PC-9 (cell line): ENCODE measurements at regions not wholly inside any gene's neighbourhood (a gene's known extent, or its start where the extent isn't known, plus 50 kb on each side); places are given as distances from the start of the nearest gene placed in this dataset.

Experiments used
- BruUV-seq: library from RNA; stranded (reverse); fragments of 400-500 nt; replicated peaks from 2 replicates; lab custom pipeline; 2021; lab: Mats Ljungman, UMichigan
- CTCF ChIA-PET: fragments of 300-600 bp; sonication (Branson Sonifier 250); formaldehyde crosslinking; loops from one replicate; lab custom pipeline; 2022; ENCODE audit warnings: antibody characterized with exemption; lab: Charles Lee
- POLR2A ChIA-PET: fragments of 300-600 bp; sonication (Branson Sonifier 250); formaldehyde crosslinking; loops from one replicate; lab custom pipeline; 2022; ENCODE audit warnings: antibody characterized with exemption; ENCODE audit not compliant: unreplicated experiment; lab: Charles Lee
- DNase-seq, 2 experiments: peaks; one replicate each; pipeline versions ENCODE4 v3.0.0 to v3.0.0-alpha.2; 2015 to 2022; ENCODE audit warnings: mixed read lengths in 1 of 2
- H2AFZ ChIP-seq: fragments of 200-600 bp; sonication (generic); 2 replicates; pipeline ENCODE4 v1.8.1; 2017; ENCODE audit warnings: antibody characterized with exemption
- H3F3A ChIP-seq: fragments of 200-600 bp; sonication (generic); 2 replicates; pipeline ENCODE4 v1.8.1; 2017; ENCODE audit warnings: antibody characterized with exemption, mild to moderate bottlenecking, low read depth; ENCODE audit not compliant: insufficient read depth
- H3K27ac ChIP-seq: fragments of 200-600 bp; sonication (generic); 2 replicates; pipeline ENCODE4 v1.6.1; 2016; ENCODE audit warnings: mixed run types
- H3K27me3 ChIP-seq: fragments of 200-600 bp; sonication (generic); 2 replicates; pipeline ENCODE4 v1.6.1; 2016; ENCODE audit warnings: low read depth, mixed run types; ENCODE audit not compliant: insufficient read depth
- H3K36me3 ChIP-seq: fragments of 200-600 bp; sonication (generic); 2 replicates; pipeline ENCODE4 v1.6.1; 2016; ENCODE audit warnings: low read depth, mixed run types
- H3K4me1 ChIP-seq: fragments of 200-600 bp; sonication (generic); replicated peaks from 2 replicates; pipeline ENCODE4 v1.6.1; 2016; ENCODE audit warnings: mixed run types; ENCODE audit not compliant: insufficient read depth
- H3K4me2 ChIP-seq: fragments of 200-600 bp; sonication (generic); 2 replicates; pipeline ENCODE4 v1.6.1; 2017; ENCODE audit warnings: mixed run types
- H3K4me3 ChIP-seq: fragments of 200-600 bp; sonication (generic); 2 replicates; pipeline ENCODE4 v1.6.1; 2016; ENCODE audit warnings: mixed run types
- H3K79me2 ChIP-seq: fragments of 200-600 bp; sonication (generic); 2 replicates; pipeline ENCODE4 v1.6.1; 2017; ENCODE audit warnings: low read depth, mixed run types
- H3K9me2 ChIP-seq: fragments of 200-600 bp; sonication (generic); 2 replicates; pipeline ENCODE4 v1.8.1; 2017; ENCODE audit warnings: mild to moderate bottlenecking; ENCODE audit not compliant: insufficient read depth
- H3K9me3 ChIP-seq: fragments of 200-600 bp; sonication (generic); 2 replicates; pipeline ENCODE4 v1.8.1; 2016; ENCODE audit warnings: low read depth; ENCODE audit not compliant: insufficient read depth
- H4K20me1 ChIP-seq: fragments of 200-600 bp; sonication (generic); 2 replicates; pipeline ENCODE4 v1.8.1; 2017; ENCODE audit not compliant: insufficient read depth
- EZH2 ChIP-seq: fragments of 200-600 bp; sonication (generic); IDR thresholded peaks from 2 replicates; pipeline ENCODE4 v1.8.0; 2017; ENCODE audit warnings: antibody characterized with exemption, low read depth
- intact Hi-C: fragments of 100-400 bp; cut with micrococcal nuclease; formaldehyde crosslinking; loops from one replicate; pipeline ENCODE4 v1.10.0; 2022; ENCODE audit not compliant: unreplicated experiment
- TF ChIP-seq, protein P1 (sequence below): fragments of 200-600 bp; sonication (generic); conservative IDR thresholded peaks from 2 replicates; pipeline ENCODE4 v1.6.1; 2017; ENCODE audit warnings: mixed run types, antibody characterized with exemption, mild to moderate bottlenecking, moderate library complexity

DNA sequence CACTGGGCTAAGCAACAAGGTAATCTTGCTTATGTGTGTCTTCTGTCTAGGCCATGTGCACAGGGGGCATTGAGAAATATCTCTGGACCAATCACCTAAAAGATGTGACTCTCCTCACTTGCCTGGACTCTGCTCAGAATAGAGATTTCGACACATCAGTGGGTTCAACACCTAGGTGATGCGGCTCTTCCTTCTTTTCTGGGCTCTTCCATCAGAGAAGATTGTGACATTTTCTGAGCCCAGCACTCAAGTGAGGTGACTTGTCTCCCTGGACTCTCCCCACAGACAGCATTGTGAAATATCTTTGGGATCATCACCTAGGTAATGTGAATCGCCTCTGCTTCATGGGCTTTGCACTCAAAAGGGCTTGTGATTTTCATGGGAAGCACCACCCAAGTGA, 1904.1 kb downstream of the TP53TG3F start:
- TF ChIP-seq, protein P1, sequence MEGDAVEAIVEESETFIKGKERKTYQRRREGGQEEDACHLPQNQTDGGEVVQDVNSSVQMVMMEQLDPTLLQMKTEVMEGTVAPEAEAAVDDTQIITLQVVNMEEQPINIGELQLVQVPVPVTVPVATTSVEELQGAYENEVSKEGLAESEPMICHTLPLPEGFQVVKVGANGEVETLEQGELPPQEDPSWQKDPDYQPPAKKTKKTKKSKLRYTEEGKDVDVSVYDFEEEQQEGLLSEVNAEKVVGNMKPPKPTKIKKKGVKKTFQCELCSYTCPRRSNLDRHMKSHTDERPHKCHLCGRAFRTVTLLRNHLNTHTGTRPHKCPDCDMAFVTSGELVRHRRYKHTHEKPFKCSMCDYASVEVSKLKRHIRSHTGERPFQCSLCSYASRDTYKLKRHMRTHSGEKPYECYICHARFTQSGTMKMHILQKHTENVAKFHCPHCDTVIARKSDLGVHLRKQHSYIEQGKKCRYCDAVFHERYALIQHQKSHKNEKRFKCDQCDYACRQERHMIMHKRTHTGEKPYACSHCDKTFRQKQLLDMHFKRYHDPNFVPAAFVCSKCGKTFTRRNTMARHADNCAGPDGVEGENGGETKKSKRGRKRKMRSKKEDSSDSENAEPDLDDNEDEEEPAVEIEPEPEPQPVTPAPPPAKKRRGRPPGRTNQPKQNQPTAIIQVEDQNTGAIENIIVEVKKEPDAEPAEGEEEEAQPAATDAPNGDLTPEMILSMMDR: no peak
- TF ChIP-seq EZH2: no peak
- Histone ChIP-seq H3K4me2 (no peak overlapping the region), H3K79me2 (no peaks in the 10 kb centered on the region), H3K9me2 (no peaks in the 10 kb centered on the region), H2AFZ (no peak overlapping the region), H3K36me3 (no peaks in the 10 kb centered on the region), H3K27me3 (no peaks in the 10 kb centered on the region), H3K9me3 (no peaks in the 10 kb centered on the region), H3K27ac (no peak overlapping the region), H3K4me3 (no peak overlapping the region), H3K4me1 (no peaks in the 10 kb centered on the region), H3F3A (no peaks in the 10 kb centered on the region), H4K20me1 (no peaks in the 10 kb centered on the region)
- no peak for DNase-seq
- intact Hi-C loops: no loop called here
- BruUV-seq: no TSS peak
- CTCF ChIA-PET: no interaction called here
- POLR2A ChIA-PET: no interaction called here

DNA sequence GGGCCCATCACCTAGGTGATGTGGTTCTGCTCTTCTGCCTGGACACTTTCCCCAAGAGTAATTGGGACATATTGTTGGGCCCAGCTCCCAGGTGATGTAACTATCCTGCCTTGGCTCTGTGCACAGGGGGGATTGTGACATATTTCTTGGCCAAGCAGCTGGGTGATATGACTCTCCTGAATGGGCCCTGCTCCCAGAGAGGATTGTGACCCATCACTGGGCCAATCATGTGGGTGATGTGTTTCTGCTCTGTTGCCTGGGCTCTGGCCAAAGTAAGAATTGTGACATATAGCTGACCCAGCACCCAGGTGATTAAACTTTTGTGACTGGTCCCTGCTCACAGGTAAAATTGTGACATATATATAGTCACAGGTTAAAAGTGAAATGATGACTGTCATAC, 1904.9 kb downstream of the TP53TG3F start:
- no peaks in the 10 kb centered on the region for H3K36me3 ChIP-seq
- no peak overlapping the region for H3K27ac ChIP-seq
- no peaks in the 10 kb centered on the region for H3K27me3 ChIP-seq
- no peaks in the 10 kb centered on the region for H3K9me3 ChIP-seq
- intact Hi-C loops: no loop called here
- H3K4me3 ChIP-seq: no peak overlapping the region
- H4K20me1 ChIP-seq: no peaks in the 10 kb centered on the region
- no peaks in the 10 kb centered on the region for H3K9me2 ChIP-seq
- no peak for DNase-seq
- no peaks in the 10 kb centered on the region for H3K79me2 ChIP-seq
- H2AFZ ChIP-seq: no peak overlapping the region
- CTCF ChIA-PET: no interaction called here
- BruUV-seq: no TSS peak
- POLR2A ChIA-PET: no interaction called here
- H3K4me1 ChIP-seq: no peaks in the 10 kb centered on the region
- no peak overlapping the region for H3K4me2 ChIP-seq
- TF ChIP-seq, protein P1: no peak
- no peak for TF ChIP-seq EZH2
- no peaks in the 10 kb centered on the region for H3F3A ChIP-seq

DNA sequence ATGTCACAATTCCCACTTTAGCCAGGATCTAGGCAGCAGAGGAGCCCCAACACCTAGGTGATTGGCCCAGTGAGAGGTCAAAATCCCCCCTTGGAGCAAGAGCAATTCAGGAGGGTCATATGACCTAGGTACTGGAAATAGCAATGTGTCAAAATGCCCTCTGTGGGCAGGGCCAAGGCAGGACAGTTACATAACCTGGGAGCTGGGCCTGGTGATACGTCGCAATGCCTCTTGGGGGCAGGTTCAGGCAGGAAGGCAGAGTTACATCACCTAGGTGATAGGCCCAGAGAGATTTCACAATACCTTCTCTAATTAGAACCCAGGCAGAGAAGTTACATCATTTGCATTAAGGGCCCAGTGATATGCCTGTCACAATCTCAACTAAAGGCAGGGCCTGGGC, 1906.3 kb downstream of the TP53TG3F start:
- H3K4me2 ChIP-seq: no peak overlapping the region
- DNase-seq: no peak
- no peaks in the 10 kb centered on the region for H3K9me2 ChIP-seq
- no peaks in the 10 kb centered on the region for H3K9me3 ChIP-seq
- CTCF ChIA-PET: no interaction called here
- H3F3A ChIP-seq: no peaks in the 10 kb centered on the region
- BruUV-seq: no TSS peak
- no peak overlapping the region for H3K4me3 ChIP-seq
- POLR2A ChIA-PET: no interaction called here
- no peak overlapping the region for H2AFZ ChIP-seq
- intact Hi-C loops: no loop called here
- no peaks in the 10 kb centered on the region for H3K79me2 ChIP-seq
- no peaks in the 10 kb centered on the region for H3K36me3 ChIP-seq
- no peaks in the 10 kb centered on the region for H4K20me1 ChIP-seq
- H3K27me3 ChIP-seq: no peaks in the 10 kb centered on the region
- TF ChIP-seq, protein P1: no peak
- TF ChIP-seq EZH2: no peak
- H3K4me1 ChIP-seq: no peaks in the 10 kb centered on the region
- H3K27ac ChIP-seq: no peak overlapping the region
